ENCODE measurements at regions not wholly inside any gene's neighbourhood (a gene's known extent, or its start where the extent isn't known, plus 50 kb on each side); places are given as distances from the start of the nearest gene placed in this dataset.

DNA sequence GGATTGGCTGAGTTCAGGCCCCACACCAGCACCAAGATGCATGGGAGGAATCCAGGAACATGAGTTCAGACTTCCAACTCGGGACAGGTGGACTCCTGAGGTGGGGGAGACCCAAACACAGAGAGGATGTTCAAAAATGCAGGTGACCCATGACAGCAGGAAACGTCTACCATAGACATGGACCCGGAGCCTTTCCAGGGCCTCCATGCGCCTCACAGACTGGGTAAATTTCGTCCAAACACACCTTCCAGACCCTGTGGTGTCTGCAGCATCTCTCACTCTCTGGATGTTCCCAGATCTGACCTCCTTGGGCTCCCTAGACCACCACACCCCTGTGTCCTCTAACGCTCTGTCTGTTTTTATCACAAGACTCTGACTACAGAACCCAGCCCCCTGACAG, 87.7 kb downstream of the PXDC1 start:
- TF ChIP-seq CTCF (IDR thresholded peaks at IDR 0.05), result no peak
- H3K4me1 ChIP-seq (ENCODE audit: control insufficient read depth in 1 of 2, insufficient read depth in 1 of 2, low read depth in 1 of 2, low read length in 1 of 2), result no peaks in the 10 kb centered on the region
- H3K4me3 ChIP-seq (ENCODE audit: low read depth in 1 of 2, low read length in 1 of 2), result no peak overlapping the region
- H3K9me3 ChIP-seq, result no peaks in the 10 kb centered on the region
- no peaks in the 10 kb centered on the region for H3K36me3 ChIP-seq
- H3K27ac ChIP-seq, result no peak overlapping the region
- no peaks in the 10 kb centered on the region for H3K27me3 ChIP-seq

DNA sequence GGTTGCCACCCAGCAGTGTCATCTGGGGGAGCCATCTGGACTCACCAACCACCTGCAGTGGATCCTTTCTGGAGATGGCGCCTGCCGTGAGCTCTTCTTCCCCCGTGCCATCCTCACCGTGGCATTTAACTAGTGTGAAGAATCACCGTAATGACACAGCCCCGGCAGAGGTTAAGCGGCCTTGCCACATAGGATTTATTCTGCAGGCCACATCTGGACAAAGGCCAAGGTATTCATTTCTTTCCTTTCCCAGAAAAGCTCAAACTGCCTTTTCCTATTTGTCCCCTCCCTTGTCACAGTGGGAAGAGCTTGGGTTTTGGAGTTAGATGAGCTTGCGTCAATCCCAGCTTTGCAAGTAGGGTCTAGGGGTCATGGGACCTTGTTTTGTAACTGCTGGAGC, 88.4 kb downstream of the PXDC1 start:
- H3K9me3 ChIP-seq, result no peaks in the 10 kb centered on the region
- no peaks in the 10 kb centered on the region for H3K27me3 ChIP-seq
- H3K36me3 ChIP-seq, result no peaks in the 10 kb centered on the region
- TF ChIP-seq CTCF (IDR thresholded peaks at IDR 0.05), result no peak
- H3K27ac ChIP-seq, result no peak overlapping the region
- H3K4me1 ChIP-seq (ENCODE audit: control insufficient read depth in 1 of 2, insufficient read depth in 1 of 2, low read depth in 1 of 2, low read length in 1 of 2), result no peaks in the 10 kb centered on the region
- H3K4me3 ChIP-seq (ENCODE audit: low read depth in 1 of 2, low read length in 1 of 2), result no peak overlapping the region

- no peaks in the 10 kb centered on the region for H3K9me3 ChIP-seq
- no peak overlapping the region for H3K4me3 ChIP-seq (ENCODE audit: low read depth in 1 of 2, low read length in 1 of 2)
- H3K27ac ChIP-seq, result no peak overlapping the region
- H3K36me3 ChIP-seq, result no peaks in the 10 kb centered on the region
- H3K4me1 ChIP-seq (ENCODE audit: control insufficient read depth in 1 of 2, insufficient read depth in 1 of 2, low read depth in 1 of 2, low read length in 1 of 2), result no peaks in the 10 kb centered on the region
- no peak for TF ChIP-seq CTCF (IDR thresholded peaks at IDR 0.05)
- H3K27me3 ChIP-seq, result no peaks in the 10 kb centered on the region
Measured at GRCh38 chr6:3661390-3661789, 90.1 kb downstream of the PXDC1 start.

GRCh38 chr6:3660473-3660872, 91.0 kb downstream of the PXDC1 start:
- H3K4me3 ChIP-seq (ENCODE audit: low read depth in 1 of 2, low read length in 1 of 2), result no peak overlapping the region
- no peaks in the 10 kb centered on the region for H3K9me3 ChIP-seq
- H3K27me3 ChIP-seq, result no peaks in the 10 kb centered on the region
- no peak overlapping the region for H3K27ac ChIP-seq
- H3K36me3 ChIP-seq, result no peaks in the 10 kb centered on the region
- H3K4me1 ChIP-seq (ENCODE audit: control insufficient read depth in 1 of 2, insufficient read depth in 1 of 2, low read depth in 1 of 2, low read length in 1 of 2), result no peaks in the 10 kb centered on the region
- TF ChIP-seq CTCF (IDR thresholded peaks at IDR 0.05), result no peak

- no peak for TF ChIP-seq CTCF (IDR thresholded peaks at IDR 0.05)
- Histone ChIP-seq H3K36me3 (no peaks in the 10 kb centered on the region), H3K27me3 (no peaks in the 10 kb centered on the region), H3K4me3 (ENCODE audit: low read depth in 1 of 2, low read length in 1 of 2) (no peak overlapping the region), H3K4me1 (ENCODE audit: control insufficient read depth in 1 of 2, insufficient read depth in 1 of 2, low read depth in 1 of 2, low read length in 1 of 2) (no peaks in the 10 kb centered on the region), H3K9me3 (no peaks in the 10 kb centered on the region), H3K27ac (no peak overlapping the region)
Measured at GRCh38 chr6:3659748-3660147, 91.8 kb downstream of the PXDC1 start.

- H3K27me3 ChIP-seq, result no peaks in the 10 kb centered on the region
Measured at GRCh38 chr6:3656076-3656475, 95.4 kb downstream of the PXDC1 start.

More at GRCh38 chr6:3656076-3656475, 95.4 kb downstream of the PXDC1 start:
- H3K27ac ChIP-seq, result no peak overlapping the region
- no peak overlapping the region for H3K4me3 ChIP-seq (ENCODE audit: low read depth in 1 of 2, low read length in 1 of 2)
- no peak for TF ChIP-seq CTCF (IDR thresholded peaks at IDR 0.05)
- H3K4me1 ChIP-seq (ENCODE audit: control insufficient read depth in 1 of 2, insufficient read depth in 1 of 2, low read depth in 1 of 2, low read length in 1 of 2), result no peaks in the 10 kb centered on the region
- H3K36me3 ChIP-seq, result no peaks in the 10 kb centered on the region
- no peaks in the 10 kb centered on the region for H3K9me3 ChIP-seq

Data from neutrophil (primary cell).